Sigmoid colon (tissue), 6 donors: ENCODE measurements at regions not wholly inside any gene's neighbourhood (a gene's known extent, or its start where the extent isn't known, plus 50 kb on each side); places are given as distances from the start of the nearest gene placed in this dataset.

ENCODE experiments used
- DNase-seq: peaks from one replicate; pipeline ENCODE4 v3.0.0-alpha.2; 2019
- H3K27ac ChIP-seq, 4 donors: fragments of 200-600 bp; sonication (generic); one replicate each; pipeline ENCODE4 v1.5.1; 2016 to 2019; ENCODE audit warnings: mild to moderate bottlenecking in 1 of 4
- H3K27me3 ChIP-seq, 3 donors: fragments of 200-600 bp; sonication (generic); one replicate each; pipeline ENCODE4 v1.5.1; 2019; ENCODE audit warnings: mild to moderate bottlenecking in 1 of 3
- H3K36me3 ChIP-seq, 4 donors: fragments of 200-600 bp; sonication (generic); one replicate each; pipeline ENCODE4 v1.5.1; 2016 to 2019
- H3K4me1 ChIP-seq, 4 donors: fragments of 200-600 bp; sonication (generic); one replicate each; pipeline ENCODE4 v1.5.1; 2017 to 2019
- H3K4me3 ChIP-seq, 4 donors: fragments of 200-600 bp; sonication (generic); one replicate each; pipeline ENCODE4 v1.5.1; 2017 to 2019; ENCODE audit warnings: mild to moderate bottlenecking in 2 of 4, moderate library complexity in 1 of 4
- H3K9me3 ChIP-seq, 4 donors: fragments of 200-600 bp in 3 of 4; sonication (generic) in 3 of 4; one replicate each; pipeline versions ENCODE4 v1.5.1 to v1.6.1; 2013 to 2019
- CTCF ChIP-seq, 4 experiments: fragments of 450-650 bp in 3 of 4; fragments of 200-600 bp in 1 of 4; IDR thresholded peaks; one replicate each; pipeline ENCODE4 v1.5.1; 2016 to 2019; ENCODE audit warnings: antibody characterized with exemption in 4 of 4, mild to moderate bottlenecking in 3 of 4, moderate library complexity in 2 of 4
- EP300 ChIP-seq, 4 donors: sonication (generic); formaldehyde crosslinking; IDR thresholded peaks; one replicate each; pipeline ENCODE4 v1.6.1; 2017; ENCODE audit warnings: antibody characterized with exemption in 4 of 4
- POLR2A ChIP-seq, 2 donors: fragments of 450-650 bp; IDR thresholded peaks; one replicate each; pipeline ENCODE4 v1.6.1; 2016; ENCODE audit warnings: antibody characterized with exemption in 2 of 2, mild to moderate bottlenecking in 2 of 2, moderate library complexity in 2 of 2
- POLR2AphosphoS5 ChIP-seq, 4 donors: sonication (generic); formaldehyde crosslinking; IDR thresholded peaks; one replicate each; pipeline ENCODE4 v1.6.1; 2017; ENCODE audit warnings: antibody characterized with exemption in 4 of 4
- WGBS, 2 donors: extraction: QIAGEN DNeasy Blood & Tissue Kit; methylation state at CpG; one replicate each; pipeline ENCODE4 v1.1.7; 2013; 5-methylcytosine and 5-hydroxymethylcytosine counted together
- intact Hi-C: fragments of 100-400 bp; cut with DNase I; formaldehyde crosslinking; loops from one replicate; pipeline ENCODE4 v1.15.1; 2023
- donor health status: healthy with polysubstance abuse.
- donor health status: healthy.

GRCh38 chr4:171601091-171601490 lies 212.1 kb upstream of the GALNTL6 start:
- TF ChIP-seq POLR2A (IDR thresholded peaks at IDR 0.05) (no peak), POLR2AphosphoS5 (IDR thresholded peaks at IDR 0.05) (no peak), EP300 (IDR thresholded peaks at IDR 0.05) (no peak), CTCF (IDR thresholded peaks at IDR 0.05) (no peak)
- H3K27ac ChIP-seq = no peak overlapping the region
- 84 to 92% methylated on average over 3 of the region's 3 CpGs for WGBS, 2 donors
- no peaks in the 10 kb centered on the region for H3K36me3 ChIP-seq
- no peak for DNase-seq
- no peaks in the 10 kb centered on the region for H3K4me1 ChIP-seq
- no peaks in the 10 kb centered on the region for H3K27me3 ChIP-seq
- H3K4me3 ChIP-seq = no peak overlapping the region
- intact Hi-C loops = no loop called here
- no peaks in the 10 kb centered on the region for H3K9me3 ChIP-seq

GRCh38 chr4:171599628-171600027 lies 213.6 kb upstream of the GALNTL6 start:
- TF ChIP-seq CTCF (IDR thresholded peaks at IDR 0.05) (no peak), EP300 (IDR thresholded peaks at IDR 0.05) (no peak), POLR2AphosphoS5 (IDR thresholded peaks at IDR 0.05) (no peak), POLR2A (IDR thresholded peaks at IDR 0.05) (no peak)
- no peak overlapping the region for H3K27ac ChIP-seq
- H3K36me3 ChIP-seq = no peaks in the 10 kb centered on the region
- no peak for DNase-seq
- 77 to 80% methylated on average over 3 of the region's 3 CpGs for WGBS, 2 donors
- intact Hi-C loops = no loop called here
- no peaks in the 10 kb centered on the region for H3K4me1 ChIP-seq
- no peaks in the 10 kb centered on the region for H3K9me3 ChIP-seq
- H3K4me3 ChIP-seq = no peak overlapping the region
- H3K27me3 ChIP-seq = no peaks in the 10 kb centered on the region

GRCh38 chr4:171594293-171594692 lies 218.9 kb upstream of the GALNTL6 start:
- H3K4me1 ChIP-seq = no peaks in the 10 kb centered on the region
- intact Hi-C loops = no loop called here
- H3K36me3 ChIP-seq = no peaks in the 10 kb centered on the region
- DNase-seq = no peak
- no peak overlapping the region for H3K27ac ChIP-seq
- TF ChIP-seq EP300 (IDR thresholded peaks at IDR 0.05) = no peak
- TF ChIP-seq CTCF (IDR thresholded peaks at IDR 0.05) = no peak
- TF ChIP-seq POLR2A (IDR thresholded peaks at IDR 0.05) = no peak
- TF ChIP-seq POLR2AphosphoS5 (IDR thresholded peaks at IDR 0.05) = no peak
- no peaks in the 10 kb centered on the region for H3K9me3 ChIP-seq
- no peaks in the 10 kb centered on the region for H3K27me3 ChIP-seq
- no peak overlapping the region for H3K4me3 ChIP-seq
- 84 to 85% methylated on average over 4 of the region's 4 CpGs for WGBS, 2 donors

GRCh38 chr4:171590716-171591115 lies 222.5 kb upstream of the GALNTL6 start:
- Histone ChIP-seq H3K4me3 (no peak overlapping the region), H3K27ac (no peak overlapping the region), H3K27me3 (no peaks in the 10 kb centered on the region), H3K36me3 (no peaks in the 10 kb centered on the region), H3K4me1 (no peaks in the 10 kb centered on the region), H3K9me3 (no peaks in the 10 kb centered on the region)
- intact Hi-C loops = no loop called here
- DNase-seq = no peak
- no peak for TF ChIP-seq POLR2AphosphoS5 (IDR thresholded peaks at IDR 0.05)
- TF ChIP-seq EP300 (IDR thresholded peaks at IDR 0.05) = no peak
- TF ChIP-seq CTCF (IDR thresholded peaks at IDR 0.05) = no peak
- 39 to 59% methylated on average over 2 of the region's 2 CpGs for WGBS, 2 donors

GRCh38 chr4:171588764-171589163 lies 224.4 kb upstream of the GALNTL6 start:
- DNase-seq = no peak
- no peaks in the 10 kb centered on the region for H3K27me3 ChIP-seq
- H3K36me3 ChIP-seq = no peaks in the 10 kb centered on the region
- H3K9me3 ChIP-seq = no peaks in the 10 kb centered on the region
- no peak overlapping the region for H3K4me3 ChIP-seq
- TF ChIP-seq CTCF (IDR thresholded peaks at IDR 0.05) (no peak), POLR2A (IDR thresholded peaks at IDR 0.05) (no peak)
- WGBS, 2 donors = 85 to 86% methylated on average over 5 of the region's 5 CpGs
- no peak overlapping the region for H3K27ac ChIP-seq
- no peaks in the 10 kb centered on the region for H3K4me1 ChIP-seq
- intact Hi-C loops = no loop called here
